HepG2 (cell line): ENCODE measurements at regions not wholly inside any gene's neighbourhood (a gene's known extent, or its start where the extent isn't known, plus 50 kb on each side); places are given as distances from the start of the nearest gene placed in this dataset.
A peak's percentile ranks its signal among the peaks of the same experiment; 100 is the strongest.

Experiments
- BCL6 ChIP-seq: IDR thresholded peaks from 2 replicates; pipeline ENCODE4 v1.6.1; 2016; ENCODE audit warnings: missing genetic modification reagents, missing compliant biosample characterization
- CAMTA2 ChIP-seq: sonication (generic); formaldehyde crosslinking; IDR thresholded peaks from 2 replicates; pipeline ENCODE4 v1.4.0; 2020; ENCODE audit warnings: mild to moderate bottlenecking, missing genetic modification reagents, borderline replicate concordance
- CC2D1A ChIP-seq: sonication (generic); formaldehyde crosslinking; IDR thresholded peaks from 2 replicates; pipeline ENCODE4 v1.8.1; 2023; ENCODE audit warnings: mild to moderate bottlenecking, missing genetic modification reagents
- ESRRA ChIP-seq: sonication (generic); formaldehyde crosslinking; IDR thresholded peaks from 2 replicates; pipeline ENCODE4 v1.5.1; 2020; ENCODE audit warnings: mild to moderate bottlenecking, low read depth, missing genetic modification reagents
- HBP1 ChIP-seq: IDR thresholded peaks from 2 replicates; pipeline ENCODE4 v1.6.1; 2016; ENCODE audit warnings: low read depth, control low read depth
- KDM5A ChIP-seq: fragments of 200-600 bp; sonication (generic); IDR thresholded peaks from 2 replicates; pipeline ENCODE4 v1.7.0; 2018; ENCODE audit warnings: antibody characterized with exemption, mild to moderate bottlenecking, low read length, borderline replicate concordance
- KLF11 ChIP-seq: IDR thresholded peaks from 2 replicates; pipeline ENCODE4 v1.6.1; 2016; ENCODE audit warnings: missing compliant biosample characterization
- KLF13 ChIP-seq: sonication (generic); formaldehyde crosslinking; IDR thresholded peaks from 2 replicates; pipeline ENCODE4 v1.4.0; 2020; ENCODE audit warnings: mild to moderate bottlenecking, missing genetic modification reagents
- MLX ChIP-seq: IDR thresholded peaks from 2 replicates; pipeline ENCODE4 v1.6.1; 2016
- NFIB ChIP-seq: sonication (generic); formaldehyde crosslinking; IDR thresholded peaks from 2 replicates; pipeline ENCODE4 v1.9.0; 2021; ENCODE audit warnings: missing genetic modification reagents, mild to moderate bottlenecking, borderline replicate concordance
- PPARG ChIP-seq: conservative IDR thresholded peaks from 2 replicates; pipeline ENCODE4 v1.6.1; 2016; ENCODE audit warnings: missing biosample characterization, missing genetic modification reagents
- SAP130 ChIP-seq: IDR thresholded peaks from 2 replicates; pipeline ENCODE4 v1.6.1; 2016; ENCODE audit warnings: low read depth
- TSC22D2 ChIP-seq: sonication (generic); formaldehyde crosslinking; IDR thresholded peaks from 2 replicates; pipeline ENCODE4 v1.5.1; 2020; ENCODE audit warnings: missing genetic modification reagents, mild to moderate bottlenecking, borderline replicate concordance
- ZBTB21 ChIP-seq: sonication (generic); formaldehyde crosslinking; IDR thresholded peaks from 2 replicates; pipeline ENCODE4 v1.4.0; 2020; ENCODE audit warnings: missing genetic modification reagents
- ZNF12 ChIP-seq: sonication (generic); formaldehyde crosslinking; IDR thresholded peaks from 2 replicates; pipeline ENCODE4 v1.5.0; 2020; ENCODE audit warnings: missing genetic modification reagents
- ZNF138 ChIP-seq: sonication (generic); formaldehyde crosslinking; IDR thresholded peaks from 2 replicates; pipeline ENCODE4 v1.5.0; 2020; ENCODE audit warnings: mild to moderate bottlenecking, low read depth, missing genetic modification reagents
- ZNF205 ChIP-seq: IDR thresholded peaks from 2 replicates; pipeline ENCODE4 v1.6.1; 2018; ENCODE audit warnings: missing biosample characterization, missing genetic modification reagents
- ZNF263 ChIP-seq: sonication (generic); formaldehyde crosslinking; IDR thresholded peaks from 2 replicates; pipeline ENCODE4 v1.4.0; 2020; ENCODE audit warnings: missing genetic modification reagents
- ZNF816 ChIP-seq: sonication (generic); formaldehyde crosslinking; IDR thresholded peaks from 2 replicates; pipeline ENCODE4 v1.8.0; 2022; ENCODE audit warnings: missing genetic modification reagents, mild to moderate bottlenecking, borderline replicate concordance
- TF ChIP-seq, protein P1 (sequence below): sonication (generic); formaldehyde crosslinking; IDR thresholded peaks from 2 replicates; pipeline ENCODE4 v1.4.0; 2020; ENCODE audit warnings: mild to moderate bottlenecking, missing genetic modification reagents
- TF ChIP-seq, protein P2 (sequence below): IDR thresholded peaks from 2 replicates; pipeline ENCODE4 v1.6.1; 2016; ENCODE audit warnings: mild to moderate bottlenecking

GRCh38 chr2:41836948-41837347, 210.9 kb upstream of the PKDCC start (continued):
- TF ChIP-seq, protein P1, sequence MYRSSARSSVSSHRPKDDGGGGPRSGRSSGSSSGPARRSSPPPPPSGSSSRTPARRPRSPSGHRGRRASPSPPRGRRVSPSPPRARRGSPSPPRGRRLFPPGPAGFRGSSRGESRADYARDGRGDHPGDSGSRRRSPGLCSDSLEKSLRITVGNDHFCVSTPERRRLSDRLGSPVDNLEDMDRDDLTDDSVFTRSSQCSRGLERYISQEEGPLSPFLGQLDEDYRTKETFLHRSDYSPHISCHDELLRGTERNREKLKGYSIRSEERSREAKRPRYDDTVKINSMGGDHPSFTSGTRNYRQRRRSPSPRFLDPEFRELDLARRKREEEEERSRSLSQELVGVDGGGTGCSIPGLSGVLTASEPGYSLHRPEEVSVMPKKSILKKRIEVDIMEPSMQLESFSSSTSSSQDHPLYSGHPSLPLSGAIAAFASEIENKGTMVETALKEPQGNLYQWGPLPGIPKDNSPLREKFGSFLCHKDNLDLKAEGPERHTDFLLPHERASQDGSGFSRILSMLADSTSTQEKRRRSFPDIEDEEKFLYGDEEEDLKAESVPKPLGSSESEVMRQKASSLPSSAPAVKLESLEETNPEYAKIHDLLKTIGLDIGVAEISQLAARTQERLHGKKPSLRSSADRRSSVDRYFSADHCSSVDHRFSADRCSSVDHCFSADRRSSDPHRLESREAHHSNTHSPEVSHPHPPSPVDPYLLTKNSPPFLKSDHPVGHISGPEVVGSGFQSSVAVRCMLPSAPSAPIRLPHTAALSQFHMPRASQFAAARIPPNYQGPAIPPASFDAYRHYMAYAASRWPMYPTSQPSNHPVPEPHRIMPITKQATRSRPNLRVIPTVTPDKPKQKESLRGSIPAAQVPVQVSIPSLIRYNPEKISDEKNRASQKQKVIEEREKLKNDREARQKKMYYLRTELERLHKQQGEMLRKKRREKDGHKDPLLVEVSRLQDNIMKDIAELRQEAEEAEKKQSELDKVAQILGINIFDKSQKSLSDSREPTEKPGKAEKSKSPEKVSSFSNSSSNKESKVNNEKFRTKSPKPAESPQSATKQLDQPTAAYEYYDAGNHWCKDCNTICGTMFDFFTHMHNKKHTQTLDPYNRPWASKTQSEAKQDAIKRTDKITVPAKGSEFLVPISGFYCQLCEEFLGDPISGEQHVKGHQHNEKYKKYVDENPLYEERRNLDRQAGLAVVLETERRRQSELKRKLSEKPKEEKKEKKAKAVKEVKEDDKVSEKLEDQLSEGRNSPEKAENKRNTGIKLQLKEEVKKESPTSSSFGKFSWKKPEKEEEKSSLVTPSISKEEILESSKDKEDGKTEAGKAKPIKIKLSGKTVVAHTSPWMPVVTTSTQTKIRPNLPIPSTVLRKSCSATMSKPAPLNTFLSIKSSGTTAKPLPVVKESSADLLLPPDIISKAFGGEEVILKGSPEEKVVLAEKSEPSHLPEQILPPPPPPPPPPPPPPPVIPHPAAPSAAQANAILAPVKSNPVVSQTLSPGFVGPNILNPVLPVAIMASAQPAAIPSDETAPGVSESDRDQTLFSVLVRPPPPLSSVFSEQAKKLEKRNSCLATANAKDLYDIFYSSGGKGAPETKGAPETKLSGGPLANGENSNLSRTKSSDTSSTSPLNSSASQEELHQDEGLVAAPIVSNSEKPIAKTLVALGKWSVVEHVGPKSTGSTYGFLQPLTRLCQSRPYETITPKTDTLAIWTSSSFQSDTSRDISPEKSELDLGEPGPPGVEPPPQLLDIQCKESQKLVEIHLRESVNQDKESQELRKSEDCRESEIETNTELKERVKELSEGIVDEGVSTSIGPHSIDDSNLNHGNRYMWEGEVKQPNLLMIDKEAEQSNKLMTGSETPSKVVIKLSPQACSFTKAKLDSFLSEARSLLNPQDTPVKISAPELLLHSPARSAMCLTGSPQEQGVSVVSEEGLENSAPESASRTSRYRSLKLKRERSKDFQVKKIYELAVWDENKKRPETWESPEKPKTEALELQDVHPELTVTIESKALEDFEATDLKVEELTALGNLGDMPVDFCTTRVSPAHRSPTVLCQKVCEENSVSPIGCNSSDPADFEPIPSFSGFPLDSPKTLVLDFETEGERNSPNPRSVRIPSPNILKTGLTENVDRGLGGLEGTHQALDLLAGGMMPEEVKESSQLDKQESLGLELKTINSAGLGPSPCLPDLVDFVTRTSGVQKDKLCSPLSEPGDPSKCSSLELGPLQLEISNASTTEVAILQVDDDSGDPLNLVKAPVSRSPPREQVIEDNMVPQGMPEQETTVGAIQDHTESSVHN (CRISPR knock-in tag): no peak
- TF ChIP-seq, protein P2, sequence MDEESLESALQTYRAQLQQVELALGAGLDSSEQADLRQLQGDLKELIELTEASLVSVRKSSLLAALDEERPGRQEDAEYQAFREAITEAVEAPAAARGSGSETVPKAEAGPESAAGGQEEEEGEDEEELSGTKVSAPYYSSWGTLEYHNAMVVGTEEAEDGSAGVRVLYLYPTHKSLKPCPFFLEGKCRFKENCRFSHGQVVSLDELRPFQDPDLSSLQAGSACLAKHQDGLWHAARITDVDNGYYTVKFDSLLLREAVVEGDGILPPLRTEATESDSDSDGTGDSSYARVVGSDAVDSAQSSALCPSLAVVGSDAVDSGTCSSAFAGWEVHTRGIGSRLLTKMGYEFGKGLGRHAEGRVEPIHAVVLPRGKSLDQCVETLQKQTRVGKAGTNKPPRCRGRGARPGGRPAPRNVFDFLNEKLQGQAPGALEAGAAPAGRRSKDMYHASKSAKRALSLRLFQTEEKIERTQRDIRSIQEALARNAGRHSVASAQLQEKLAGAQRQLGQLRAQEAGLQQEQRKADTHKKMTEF (CRISPR knock-in tag): no peak
- TF ChIP-seq BCL6 (CRISPR knock-in tag) (no peak), TSC22D2 (CRISPR knock-in tag) (peak; percentile 97; the same call in 1 of the 2 replicates), HBP1 (CRISPR knock-in tag) (peak; percentile 98), MLX (CRISPR knock-in tag) (peak; percentile 33; the same call in 1 of the 2 replicates), KLF13 (CRISPR knock-in tag) (no peak), KDM5A (no peak), ZNF205 (CRISPR knock-in tag) (peak; percentile 79; the same call in 1 of the 2 replicates), CAMTA2 (no peak), ZNF138 (CRISPR knock-in tag) (peak; percentile 62; the same call in 1 of the 2 replicates), SAP130 (CRISPR knock-in tag) (peak; percentile 40; the same call in 1 of the 2 replicates), KLF11 (CRISPR knock-in tag) (peak; percentile 90; the same call in 1 of the 2 replicates), CC2D1A (CRISPR knock-in tag) (no peak), ZNF816 (0 out of 2 replicates have a peak, but pooled peaks have one; percentile 51), ESRRA (CRISPR knock-in tag) (peak; percentile 92), ZNF263 (CRISPR knock-in tag) (peak; percentile 35; the same call in 1 of the 2 replicates), PPARG (CRISPR knock-in tag) (peak; percentile 62; the same call in 1 of the 2 replicates), NFIB (CRISPR knock-in tag) (no peak), ZBTB21 (CRISPR knock-in tag) (peak; percentile 47; the same call in 1 of the 2 replicates), ZNF12 (CRISPR knock-in tag) (peak; percentile 64)
